Breast epithelium (tissue), 4 donors: ENCODE measurements at regions not wholly inside any gene's neighbourhood (a gene's known extent, or its start where the extent isn't known, plus 50 kb on each side); places are given as distances from the start of the nearest gene placed in this dataset.

Source experiments
- DNase-seq, 2 donors: peaks; one replicate each; pipeline ENCODE4 v3.0.0-alpha.2; 2019; ENCODE audit warnings: low spot score in 2 of 2
- H3K27ac ChIP-seq, 2 donors: fragments of 200-600 bp; sonication (generic) in 1 of 2; one replicate each; pipeline ENCODE4 v1.5.1; 2016 to 2019; ENCODE audit warnings: mild to moderate bottlenecking in 1 of 2
- H3K27me3 ChIP-seq, 2 donors: fragments of 200-600 bp; sonication (generic) in 1 of 2; one replicate each; pipeline versions ENCODE4 v1.5.1 to v1.6.0; 2017 to 2019; ENCODE audit warnings: control low read depth in 1 of 2, mild to moderate bottlenecking in 1 of 2
- H3K36me3 ChIP-seq: fragments of 200-600 bp; one replicate; pipeline ENCODE4 v1.5.1; 2019
- H3K4me1 ChIP-seq, 2 donors: fragments of 200-600 bp; sonication (generic); one replicate each; pipeline ENCODE4 v1.5.1; 2016 to 2019; ENCODE audit warnings: control low read depth in 1 of 2
- H3K4me3 ChIP-seq, 3 donors: fragments of 200-600 bp; sonication (generic); 1 replicate in 2 of 3; 2 replicates in 1 of 3; pipeline ENCODE4 v1.5.1; 2016 to 2019; ENCODE audit warnings: mild to moderate bottlenecking in 3 of 3, moderate library complexity in 2 of 3
- H3K9me3 ChIP-seq, 2 donors: fragments of 200-600 bp; sonication (generic) in 1 of 2; one replicate each; pipeline ENCODE4 v1.5.1; 2016 to 2019; ENCODE audit warnings: control low read depth in 1 of 2
- CTCF ChIP-seq, 3 donors: fragments of 450-650 bp; IDR thresholded peaks; one replicate each; pipeline ENCODE4 v1.5.1; 2016 to 2017; ENCODE audit warnings: antibody characterized with exemption in 3 of 3, mild to moderate bottlenecking in 3 of 3, moderate library complexity in 3 of 3
- POLR2A ChIP-seq: fragments of 450-650 bp; IDR thresholded peaks from one replicate; pipeline ENCODE4 v1.6.1; 2016; ENCODE audit warnings: antibody characterized with exemption, mild to moderate bottlenecking, moderate library complexity
- POLR2AphosphoS5 ChIP-seq, 3 donors: sonication (generic); formaldehyde crosslinking; IDR thresholded peaks; one replicate each; pipeline ENCODE4 v1.6.1; 2017; ENCODE audit warnings: antibody characterized with exemption in 3 of 3
- intact Hi-C: fragments of 100-400 bp; cut with DNase I; formaldehyde crosslinking; loops from one replicate; pipeline ENCODE4 v1.15.1; 2023; ENCODE audit warnings: low total_unique reads

GRCh38 chr2:199136242-199136641 is 321.5 kb downstream of the SATB2 start:
- Histone ChIP-seq H3K36me3 (no peaks in the 10 kb centered on the region), H3K9me3 (no peaks in the 10 kb centered on the region), H3K27ac (no peak overlapping the region), H3K4me1 (no peaks in the 10 kb centered on the region), H3K4me3 (no peak overlapping the region), H3K27me3 (no peaks in the 10 kb centered on the region)
- no peak for DNase-seq
- intact Hi-C loops: no loop called here
- no peak for TF ChIP-seq POLR2A
- no peak for TF ChIP-seq CTCF (IDR thresholded peaks at IDR 0.05)
- TF ChIP-seq POLR2AphosphoS5 (IDR thresholded peaks at IDR 0.05): no peak

DNA sequence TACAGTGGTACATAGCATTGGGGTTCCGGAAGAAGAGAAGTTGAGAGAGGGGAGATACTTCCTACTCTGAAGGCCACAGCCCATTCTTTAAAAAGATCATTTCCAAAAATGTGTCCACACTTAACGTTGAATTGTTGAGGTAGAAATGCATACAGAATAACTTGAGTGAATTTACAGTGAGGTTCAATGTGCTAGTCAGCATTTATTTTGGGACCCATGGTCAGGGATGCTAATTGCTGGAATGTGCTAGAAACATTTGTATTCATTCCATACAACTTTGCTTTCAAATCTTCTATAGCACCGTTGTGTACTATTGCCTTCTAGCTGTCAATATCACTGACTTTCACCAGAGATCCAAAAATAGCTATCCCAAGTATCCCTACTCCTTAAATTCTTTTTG is 325.9 kb downstream of the SATB2 start:
- no peak overlapping the region for H3K27ac ChIP-seq
- no peak for TF ChIP-seq CTCF (IDR thresholded peaks at IDR 0.05)
- no peak for TF ChIP-seq POLR2A
- TF ChIP-seq POLR2AphosphoS5 (IDR thresholded peaks at IDR 0.05): no peak
- intact Hi-C loops: no loop called here

DNA sequence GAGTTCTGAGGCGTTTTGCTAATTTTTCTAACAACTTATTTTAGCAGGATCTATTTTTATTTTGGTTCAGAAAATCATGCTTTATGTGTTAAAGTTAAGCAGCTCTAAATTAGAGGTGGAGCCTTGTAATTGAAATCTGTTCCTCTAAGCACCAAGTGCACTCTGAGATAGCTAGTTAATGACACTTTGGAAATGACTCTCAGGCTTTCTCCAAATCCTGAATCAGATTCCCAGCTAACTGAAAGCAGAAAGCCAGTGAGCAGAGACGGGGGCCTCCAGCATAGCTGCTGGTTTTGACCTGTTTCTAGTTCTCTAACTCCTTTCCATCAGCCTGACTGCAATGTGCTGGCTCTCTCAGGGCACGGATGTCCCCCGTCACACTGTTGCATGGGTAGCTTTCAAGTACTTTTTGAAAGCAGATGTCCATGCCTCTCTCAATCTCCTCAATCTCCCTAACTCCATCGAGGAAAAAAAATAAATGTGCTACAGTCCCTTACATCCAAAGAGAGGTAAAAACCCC is 326.5 kb downstream of the SATB2 start:
- Histone ChIP-seq H3K36me3 (no peaks in the 10 kb centered on the region), H3K9me3 (no peaks in the 10 kb centered on the region), H3K4me3 (no peak overlapping the region), H3K4me1 (no peaks in the 10 kb centered on the region), H3K27me3 (no peaks in the 10 kb centered on the region), H3K27ac (no peak overlapping the region)
- intact Hi-C loops: no loop called here
- no peak for DNase-seq
- TF ChIP-seq CTCF (IDR thresholded peaks at IDR 0.05) (no peak), POLR2A (no peak), POLR2AphosphoS5 (IDR thresholded peaks at IDR 0.05) (no peak)

More for the DNA sequence above, 325.9 kb downstream of the SATB2 start:
- Histone ChIP-seq H3K4me1 (no peaks in the 10 kb centered on the region), H3K4me3 (no peak overlapping the region), H3K9me3 (no peaks in the 10 kb centered on the region), H3K36me3 (no peaks in the 10 kb centered on the region), H3K27me3 (no peaks in the 10 kb centered on the region)
- no peak for DNase-seq

- intact Hi-C loops: no loop called here
Measured at GRCh38 chr2:199130501-199130900, 327.2 kb downstream of the SATB2 start.

More at GRCh38 chr2:199130501-199130900, 327.2 kb downstream of the SATB2 start:
- no peak for DNase-seq
- no peaks in the 10 kb centered on the region for H3K4me1 ChIP-seq
- H3K9me3 ChIP-seq: no peaks in the 10 kb centered on the region
- H3K36me3 ChIP-seq: no peaks in the 10 kb centered on the region
- H3K4me3 ChIP-seq: no peak overlapping the region
- no peaks in the 10 kb centered on the region for H3K27me3 ChIP-seq
- TF ChIP-seq POLR2A: no peak
- TF ChIP-seq CTCF (IDR thresholded peaks at IDR 0.05): no peak
- no peak for TF ChIP-seq POLR2AphosphoS5 (IDR thresholded peaks at IDR 0.05)
- H3K27ac ChIP-seq: no peak overlapping the region
